Esophagus (tissue), 2 donors: ENCODE measurements at regions not wholly inside any gene's neighbourhood (a gene's known extent, or its start where the extent isn't known, plus 50 kb on each side); places are given as distances from the start of the nearest gene placed in this dataset.

ENCODE experiments used
- H3K27ac ChIP-seq, 2 donors: one replicate each; pipeline ENCODE4 v1.5.1; 2013; ENCODE audit warnings: low read depth in 2 of 2, mild to moderate bottlenecking in 2 of 2, inconsistent platforms in 1 of 2, low read length in 1 of 2, moderate library complexity in 1 of 2
- H3K27me3 ChIP-seq, 2 donors: one replicate each; pipeline ENCODE4 v1.6.1; 2013; ENCODE audit warnings: low read length in 2 of 2, control low read depth in 1 of 2, mild to moderate bottlenecking in 1 of 2; ENCODE audit not compliant: insufficient read depth in 2 of 2, control insufficient read depth in 1 of 2
- H3K36me3 ChIP-seq, 2 donors: one replicate each; pipeline ENCODE4 v1.6.1; 2013; ENCODE audit warnings: low read length in 1 of 2; ENCODE audit not compliant: control insufficient read depth in 2 of 2, insufficient read depth in 2 of 2
- H3K4me1 ChIP-seq, 2 donors: one replicate each; pipeline ENCODE4 v1.6.1; 2013; ENCODE audit warnings: low read length in 1 of 2; ENCODE audit not compliant: control insufficient read depth in 2 of 2, insufficient read depth in 2 of 2
- H3K4me3 ChIP-seq, 2 donors: one replicate each; pipeline ENCODE4 v1.5.1; 2013; ENCODE audit warnings: low read length in 2 of 2, mild to moderate bottlenecking in 2 of 2, low read depth in 1 of 2, moderate library complexity in 1 of 2
- H3K9me3 ChIP-seq, 2 donors: one replicate each; pipeline ENCODE4 v1.6.1; 2013; ENCODE audit warnings: mild to moderate bottlenecking in 2 of 2, low read depth in 1 of 2, low read length in 1 of 2, moderate library complexity in 1 of 2; ENCODE audit not compliant: control insufficient read depth in 2 of 2, insufficient read depth in 1 of 2
- WGBS, 2 donors: extraction: QIAGEN DNeasy Blood & Tissue Kit; methylation state at CpG; one replicate each; pipeline ENCODE4 v1.1.7; 2013; 5-methylcytosine and 5-hydroxymethylcytosine counted together
- donor health status: healthy with polysubstance abuse.
- donor health status: Bipolar disorder and iron deficiency.

DNA sequence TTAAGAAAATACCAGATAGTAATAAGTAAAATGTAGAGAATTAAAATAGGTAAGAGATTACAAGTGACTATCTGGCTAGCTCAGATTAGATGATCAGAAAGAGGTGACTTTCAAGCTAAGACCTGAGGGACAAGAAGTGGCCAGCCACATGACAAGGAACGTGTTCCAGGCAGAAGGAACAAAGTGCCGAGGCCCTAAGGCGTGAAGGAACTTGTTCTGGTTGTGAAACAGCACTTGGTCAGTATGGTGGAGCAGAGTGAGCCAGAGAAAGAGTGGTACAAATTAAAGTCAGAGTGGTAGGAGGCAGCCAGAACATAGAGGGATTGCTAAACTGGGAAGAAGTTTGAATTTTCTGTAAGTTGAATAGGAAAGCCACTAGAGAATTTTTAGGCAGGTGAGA is 73.6 kb downstream of the ADRB2 start:
- Histone ChIP-seq H3K36me3 (no peaks in the 10 kb centered on the region), H3K27me3 (no peaks in the 10 kb centered on the region), H3K9me3 (no peaks in the 10 kb centered on the region), H3K4me1 (peaks cover 0 to 2% of the 10 kb centered on the region in 2 donors), H3K27ac (no peak overlapping the region), H3K4me3 (no peak overlapping the region)
- WGBS, 2 donors, result 58 to 74% methylated on average over 3 of the region's 3 CpGs

DNA sequence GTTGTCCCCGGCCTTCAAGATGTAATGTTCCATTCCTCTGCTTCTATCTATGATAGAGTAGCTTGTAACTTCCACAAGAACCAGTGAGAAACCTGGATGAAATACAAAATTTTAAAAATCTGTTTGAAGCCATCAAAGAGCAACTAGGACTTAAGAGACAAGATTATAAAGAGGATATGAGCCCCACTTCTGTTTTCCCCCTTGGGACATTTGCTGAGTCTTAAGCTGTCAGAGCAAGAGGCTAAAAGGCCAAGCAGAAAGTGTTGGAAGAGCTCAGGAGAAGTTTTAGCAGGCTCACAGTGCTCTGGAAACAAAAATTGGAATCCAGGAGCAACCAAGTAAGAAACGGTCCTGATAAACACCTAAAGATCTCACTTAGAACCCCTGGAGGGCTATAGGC is 76.1 kb downstream of the ADRB2 start:
- Histone ChIP-seq H3K27ac (no peak overlapping the region), H3K4me1 (peaks cover 0 to 2% of the 10 kb centered on the region in 2 donors), H3K36me3 (no peaks in the 10 kb centered on the region), H3K9me3 (no peaks in the 10 kb centered on the region), H3K27me3 (no peaks in the 10 kb centered on the region), H3K4me3 (no peak overlapping the region)
- 68 to 75% methylated on average over 2 of the region's 2 CpGs for WGBS, 2 donors

DNA sequence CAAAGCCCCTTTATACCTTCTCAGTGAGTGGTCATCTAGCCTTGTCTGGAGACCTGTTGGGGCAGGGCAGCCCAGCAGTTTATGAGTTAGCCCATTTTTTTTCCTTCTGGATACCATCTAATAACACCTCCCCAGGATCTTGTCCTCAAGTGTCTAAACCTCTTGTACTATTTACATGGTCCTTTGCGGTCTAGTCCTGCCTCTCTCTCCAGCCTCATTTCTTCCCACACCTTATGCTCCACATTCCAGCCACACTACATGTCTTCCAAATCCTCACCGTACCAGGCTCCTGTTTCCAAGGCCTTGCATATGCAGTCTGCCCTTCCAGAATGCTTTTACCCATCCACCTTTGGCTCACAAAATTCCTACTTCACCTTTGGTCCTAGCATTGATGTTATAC is 77.2 kb downstream of the ADRB2 start:
- H3K36me3 ChIP-seq, result no peaks in the 10 kb centered on the region
- H3K4me3 ChIP-seq, result no peak overlapping the region
- WGBS, 2 donors, result 79 to 92% methylated on average over 2 of the region's 2 CpGs
- H3K9me3 ChIP-seq, result no peaks in the 10 kb centered on the region
- no peaks in the 10 kb centered on the region for H3K27me3 ChIP-seq
- no peak overlapping the region for H3K27ac ChIP-seq
- peaks cover 0 to 2% of the 10 kb centered on the region in 2 donors for H3K4me1 ChIP-seq

DNA sequence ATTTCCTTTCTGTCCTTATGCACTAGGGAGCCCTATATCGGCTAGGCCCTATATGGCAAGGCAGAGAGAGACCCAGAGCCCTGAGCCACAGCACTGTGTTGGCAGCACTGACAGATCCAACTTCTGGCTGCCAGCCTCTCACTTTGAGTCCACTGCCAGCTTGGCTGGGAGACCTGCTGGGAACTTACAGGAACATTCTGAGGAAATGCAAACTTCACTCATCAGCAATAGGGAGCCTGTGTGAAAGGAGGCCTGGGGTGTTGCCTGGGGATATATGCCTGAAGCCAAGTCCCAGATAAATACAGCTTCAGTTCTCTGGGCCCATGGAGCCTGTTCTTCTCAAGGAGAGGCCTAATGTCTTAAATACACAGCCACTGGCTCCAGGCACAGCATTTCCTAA is 78.0 kb downstream of the ADRB2 start:
- no peaks in the 10 kb centered on the region for H3K36me3 ChIP-seq
- H3K27ac ChIP-seq, result peak overlapping the region in 1 of 2 donors; percentile 22
- H3K4me1 ChIP-seq, result peaks cover 0 to 2% of the 10 kb centered on the region in 2 donors
- H3K4me3 ChIP-seq, result no peak overlapping the region
- H3K27me3 ChIP-seq, result no peaks in the 10 kb centered on the region
- H3K9me3 ChIP-seq, result no peaks in the 10 kb centered on the region
- whole genome bisulfite sequencing, 2 donors, result 52 to 65% methylated on average over 1 of the region's 1 CpG

DNA sequence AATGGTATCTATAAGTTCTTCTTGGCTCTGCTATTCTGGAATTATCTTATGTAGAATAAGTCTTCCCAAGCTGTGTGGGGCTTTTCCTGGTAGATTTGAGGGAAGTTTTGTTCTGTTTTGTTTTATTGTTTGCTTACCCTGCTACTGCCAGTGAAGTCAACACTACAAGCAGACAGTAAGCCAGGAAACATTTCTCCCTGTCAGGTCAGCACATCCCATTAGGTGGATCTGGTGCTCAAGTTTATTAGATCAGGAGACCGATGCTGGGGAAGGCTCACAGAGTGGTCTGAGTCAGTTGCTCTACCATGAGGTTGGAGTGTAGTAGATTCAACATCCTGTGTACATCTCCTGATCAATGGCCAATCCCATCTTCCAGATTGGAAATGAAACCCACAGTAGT is 79.1 kb downstream of the ADRB2 start:
- peaks cover 0 to 5% of the 10 kb centered on the region in 2 donors for H3K4me1 ChIP-seq
- no peak overlapping the region for H3K27ac ChIP-seq
- no peak overlapping the region for H3K4me3 ChIP-seq
- H3K27me3 ChIP-seq, result no peaks in the 10 kb centered on the region
- 95 to 97% methylated on average over 1 of the region's 1 CpG for WGBS, 2 donors
- H3K36me3 ChIP-seq, result no peaks in the 10 kb centered on the region
- H3K9me3 ChIP-seq, result no peaks in the 10 kb centered on the region

DNA sequence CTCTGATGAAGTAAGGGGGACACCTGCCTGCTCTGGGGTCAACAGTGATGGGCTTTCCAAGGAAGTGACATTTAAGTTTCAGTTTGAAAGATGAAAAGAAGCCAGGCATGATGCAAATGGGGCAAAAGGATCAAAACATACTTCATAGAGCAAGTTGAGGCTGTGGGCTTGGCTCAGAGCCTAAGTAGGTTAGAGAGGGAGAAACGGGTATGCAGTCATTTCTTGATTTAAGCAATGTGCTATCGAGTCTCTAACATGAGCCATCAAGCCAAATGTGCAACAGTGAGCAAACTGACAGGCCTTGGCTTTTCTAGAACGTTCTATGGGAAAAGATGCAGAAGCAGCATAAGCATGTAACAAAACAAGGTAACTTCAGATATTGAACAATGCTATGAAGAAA is 80.6 kb downstream of the ADRB2 start:
- Histone ChIP-seq H3K4me3 (no peak overlapping the region), H3K9me3 (no peaks in the 10 kb centered on the region), H3K36me3 (no peaks in the 10 kb centered on the region), H3K4me1 (peaks cover 2 to 11% of the 10 kb centered on the region in 2 donors), H3K27ac (no peak overlapping the region), H3K27me3 (no peaks in the 10 kb centered on the region)
- WGBS, 2 donors, result 70 to 79% methylated on average over 3 of the region's 3 CpGs

DNA sequence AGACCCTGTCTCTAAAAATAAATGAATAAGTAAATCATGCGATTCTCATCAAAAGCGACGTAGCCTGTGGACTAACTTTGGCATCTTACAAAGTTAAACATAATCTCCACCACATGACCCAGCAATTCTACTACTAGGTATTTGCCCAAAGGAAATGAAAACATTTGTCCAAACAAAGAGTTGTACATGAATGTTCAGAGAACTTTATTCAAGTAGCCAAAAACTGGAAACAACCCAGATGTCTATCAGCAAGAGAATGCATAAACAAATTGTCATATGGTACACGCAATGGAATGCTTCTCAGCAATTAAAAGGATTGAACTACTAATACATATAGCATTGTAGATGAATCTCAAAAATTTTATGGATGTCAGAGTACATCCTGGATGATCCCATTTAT is 82.6 kb downstream of the ADRB2 start:
- H3K4me1 ChIP-seq, result peaks cover 2 to 11% of the 10 kb centered on the region in 2 donors
- H3K36me3 ChIP-seq, result no peaks in the 10 kb centered on the region
- 29 to 52% methylated on average over 4 of the region's 4 CpGs for WGBS, 2 donors
- H3K27me3 ChIP-seq, result no peaks in the 10 kb centered on the region
- no peak overlapping the region for H3K4me3 ChIP-seq
- no peak overlapping the region for H3K27ac ChIP-seq
- H3K9me3 ChIP-seq, result no peaks in the 10 kb centered on the region

DNA sequence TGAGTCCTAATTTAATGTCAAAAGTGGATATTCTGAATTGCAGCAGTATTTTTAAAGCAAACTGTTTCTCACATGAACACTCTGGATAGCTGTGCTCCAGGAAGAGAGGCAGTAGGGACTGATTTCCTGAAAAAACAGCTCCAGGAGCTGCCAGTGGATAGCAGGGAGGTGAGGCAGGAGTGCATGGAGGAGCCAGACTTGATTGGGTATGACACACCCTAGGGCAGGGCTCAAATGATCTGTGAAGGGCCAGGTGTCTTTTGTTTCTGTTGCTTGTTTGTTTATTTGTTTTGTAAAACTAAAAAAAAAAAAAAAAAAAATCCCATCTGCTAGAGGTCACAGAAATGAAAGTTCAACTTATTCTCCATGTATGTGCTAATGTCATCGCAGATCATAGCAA is 83.4 kb downstream of the ADRB2 start:
- Histone ChIP-seq H3K9me3 (no peaks in the 10 kb centered on the region), H3K27me3 (no peaks in the 10 kb centered on the region), H3K4me3 (no peak overlapping the region), H3K36me3 (no peaks in the 10 kb centered on the region), H3K27ac (peak overlapping the region; percentile 46 to 80), H3K4me1 (peaks cover 2 to 11% of the 10 kb centered on the region in 2 donors)
- 87 to 92% methylated on average over 1 of the region's 1 CpG for WGBS, 2 donors

DNA sequence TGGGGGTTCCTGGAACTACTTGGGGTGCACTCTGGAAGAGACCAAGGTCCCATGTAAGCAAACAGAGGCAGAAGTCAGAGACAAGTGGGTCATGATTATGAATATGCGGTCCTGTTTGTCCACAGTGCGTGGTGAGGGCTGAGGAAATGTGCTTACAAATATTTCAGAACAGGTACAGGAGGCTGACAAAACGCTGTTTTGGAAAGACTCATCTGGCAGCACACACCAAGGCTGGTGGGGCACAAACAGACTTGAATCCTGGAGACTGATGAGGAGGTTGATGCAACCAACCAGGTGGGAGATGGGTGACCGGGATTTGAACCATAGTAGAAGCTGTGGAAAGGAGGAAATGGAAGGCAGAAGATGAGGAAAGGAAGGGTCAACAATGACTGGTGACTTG is 83.8 kb downstream of the ADRB2 start:
- H3K36me3 ChIP-seq, result no peaks in the 10 kb centered on the region
- no peak overlapping the region for H3K4me3 ChIP-seq
- 79 to 84% methylated on average over 4 of the region's 4 CpGs for WGBS, 2 donors
- H3K27me3 ChIP-seq, result no peaks in the 10 kb centered on the region
- H3K27ac ChIP-seq, result peak overlapping the region; percentile 46 to 80
- peaks cover 2 to 13% of the 10 kb centered on the region in 2 donors for H3K4me1 ChIP-seq
- no peaks in the 10 kb centered on the region for H3K9me3 ChIP-seq

DNA sequence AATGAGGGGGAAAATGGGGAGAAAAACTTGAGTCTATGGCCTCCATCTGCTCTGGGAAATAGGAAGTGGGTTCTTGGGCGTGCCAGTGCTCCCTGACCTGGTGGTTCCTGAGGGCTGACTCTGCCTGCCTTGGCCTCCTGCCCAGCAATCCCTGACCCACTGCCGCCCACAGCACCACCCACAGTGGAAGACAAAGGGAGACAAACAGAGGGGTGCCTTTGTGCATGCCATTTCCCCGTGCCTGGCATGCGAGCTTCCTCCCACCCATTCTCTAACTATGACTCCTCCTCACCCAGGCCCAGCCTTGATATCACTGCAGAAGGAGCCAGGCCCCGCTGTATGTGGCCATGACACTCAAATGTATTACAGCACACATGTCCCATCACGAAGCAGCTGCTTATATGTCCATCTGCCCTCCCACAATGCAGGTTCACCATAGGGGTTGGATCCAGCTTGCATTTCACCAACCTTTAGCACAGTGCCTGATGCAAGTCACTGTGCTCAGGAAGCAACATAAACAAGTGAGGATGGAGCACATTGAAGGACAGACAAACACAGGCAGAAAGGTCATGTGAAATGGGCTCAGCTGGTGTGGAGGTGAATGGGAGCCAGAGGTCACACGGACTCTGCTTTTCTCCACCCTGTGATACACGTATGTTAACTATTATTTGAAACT is 84.4 kb downstream of the ADRB2 start:
- no peaks in the 10 kb centered on the region for H3K9me3 ChIP-seq
- H3K27me3 ChIP-seq, result no peaks in the 10 kb centered on the region
- 63 to 66% methylated on average over 8 of the region's 8 CpGs for WGBS, 2 donors
- no peaks in the 10 kb centered on the region for H3K36me3 ChIP-seq
- no peak overlapping the region for H3K4me3 ChIP-seq
- peaks cover 3 to 16% of the 10 kb centered on the region in 2 donors for H3K4me1 ChIP-seq
- H3K27ac ChIP-seq, result peak overlapping the region; percentile 46 to 80
